Spinal cord (tissue), 9 donors: ENCODE measurements at regions not wholly inside any gene's neighbourhood (a gene's known extent, or its start where the extent isn't known, plus 50 kb on each side); places are given as distances from the start of the nearest gene placed in this dataset.
"Not testable (repeated sequence)": the region's sequence is repeated elsewhere in the genome, so short reads cannot be mapped to it uniquely, and the experiment has no call there.

Experiments
- DNase-seq, 6 donors: peaks; one replicate each; pipeline versions ENCODE4 v3.0.0 to v3.0.0-alpha.2; 2013 to 2015; ENCODE audit warnings: low spot score in 6 of 6, low read depth in 4 of 6
- H3K27ac ChIP-seq: one replicate; pipeline ENCODE4 v1.5.1; 2013; ENCODE audit warnings: low read depth, low read length, control low read depth
- H3K27me3 ChIP-seq: one replicate; pipeline ENCODE4 v1.6.1; 2013; ENCODE audit warnings: low read length; ENCODE audit not compliant: control insufficient read depth, insufficient read depth
- H3K36me3 ChIP-seq: one replicate; pipeline ENCODE4 v1.6.1; 2013; ENCODE audit warnings: low read length; ENCODE audit not compliant: control insufficient read depth, insufficient read depth
- H3K4me1 ChIP-seq: one replicate; pipeline ENCODE4 v1.6.1; 2013; ENCODE audit warnings: low read length; ENCODE audit not compliant: control insufficient read depth, insufficient read depth
- H3K4me3 ChIP-seq: one replicate; pipeline ENCODE4 v1.5.1; 2013; ENCODE audit warnings: low read depth, low read length, control low read depth
- H3K9me3 ChIP-seq: one replicate; pipeline ENCODE4 v1.6.1; 2013; ENCODE audit warnings: low read length; ENCODE audit not compliant: control insufficient read depth, insufficient read depth
- WGBS: methylation state at CpG from one replicate; pipeline ENCODE4 v1.1.5; 2013; ENCODE audit warnings: missing lambda C conversion rate; ENCODE audit not compliant: insufficient coverage; 5-methylcytosine and 5-hydroxymethylcytosine counted together
- donor health status: healthy.

DNA sequence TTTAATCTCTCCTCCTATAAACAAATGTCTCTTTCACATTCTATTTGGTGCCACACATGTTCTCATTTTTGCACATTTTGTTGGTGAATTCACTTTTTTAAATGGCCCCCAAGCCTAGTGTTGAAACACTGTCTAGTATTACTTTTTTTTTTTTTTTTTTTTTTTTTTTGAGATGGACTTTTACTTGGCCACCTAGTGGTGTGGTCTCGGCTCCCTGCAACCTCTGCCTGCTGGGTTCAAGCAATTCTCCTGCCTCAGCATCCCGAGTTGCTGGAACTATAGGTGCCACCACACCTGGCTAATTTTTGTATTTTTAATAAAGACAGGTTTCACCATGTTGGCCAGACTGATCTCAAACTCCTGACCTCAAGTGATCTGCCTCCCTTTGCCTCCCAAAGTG, 273.8 kb upstream of the SLC14A2 start:
- Histone ChIP-seq H3K4me1 (no peaks in the 10 kb centered on the region), H3K27me3 (no peaks in the 10 kb centered on the region), H3K27ac (no peak overlapping the region), H3K4me3 (no peak overlapping the region), H3K9me3 (no peaks in the 10 kb centered on the region), H3K36me3 (no peaks in the 10 kb centered on the region)
- DNase-seq: no peak
- WGBS: no CpG with 5 or more reads among the region's 2 CpGs

DNA sequence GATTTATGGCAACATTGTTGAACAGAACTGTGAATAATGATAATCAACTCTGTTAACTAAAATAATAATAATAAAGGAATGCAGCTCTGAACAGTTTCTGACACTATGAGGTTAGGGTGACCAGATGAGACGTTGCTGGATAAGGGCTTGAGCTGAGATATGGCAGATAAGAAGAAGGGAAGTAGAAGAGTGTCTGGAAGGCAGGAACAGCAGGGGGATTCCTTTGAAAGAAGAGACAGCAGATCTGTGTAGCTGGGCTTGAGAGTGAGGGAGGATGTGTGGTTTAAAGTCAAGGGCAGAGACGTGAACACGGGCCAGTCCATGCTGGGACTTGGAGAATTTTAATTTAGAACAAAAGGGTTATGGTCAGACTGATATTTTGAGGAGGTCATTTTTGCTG, 273.1 kb upstream of the SLC14A2 start:
- no peaks in the 10 kb centered on the region for H3K9me3 ChIP-seq
- H3K36me3 ChIP-seq: no peaks in the 10 kb centered on the region
- no peak for DNase-seq
- no peak overlapping the region for H3K4me3 ChIP-seq
- no peak overlapping the region for H3K27ac ChIP-seq
- H3K4me1 ChIP-seq: no peaks in the 10 kb centered on the region
- 73% methylated on average over 3 of the region's 3 CpGs for WGBS
- H3K27me3 ChIP-seq: no peaks in the 10 kb centered on the region

DNA sequence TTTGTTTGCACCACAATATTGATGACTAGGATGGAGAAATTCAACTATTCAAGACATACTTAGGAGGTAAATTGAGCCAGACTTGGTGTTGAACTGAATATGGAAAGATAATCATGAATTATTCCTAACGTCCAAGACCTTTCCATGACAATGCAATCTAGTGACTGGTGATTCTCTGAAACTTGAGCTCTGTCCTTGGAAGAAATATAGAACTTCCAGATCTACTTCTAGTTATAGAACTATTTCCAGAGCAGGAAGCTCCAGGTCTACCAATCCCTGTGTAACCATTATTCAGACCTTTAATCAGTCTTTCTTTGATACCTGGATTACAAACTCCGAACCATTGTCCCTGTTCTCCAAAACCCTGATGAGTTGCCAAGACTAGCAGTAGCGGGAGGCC, 272.6 kb upstream of the SLC14A2 start:
- H3K27ac ChIP-seq: no peak overlapping the region
- H3K36me3 ChIP-seq: no peaks in the 10 kb centered on the region
- DNase-seq: no peak
- no peaks in the 10 kb centered on the region for H3K4me1 ChIP-seq
- no peak overlapping the region for H3K4me3 ChIP-seq
- no peaks in the 10 kb centered on the region for H3K9me3 ChIP-seq
- WGBS: 94% methylated on average over 2 of the region's 3 CpGs
- H3K27me3 ChIP-seq: no peaks in the 10 kb centered on the region

DNA sequence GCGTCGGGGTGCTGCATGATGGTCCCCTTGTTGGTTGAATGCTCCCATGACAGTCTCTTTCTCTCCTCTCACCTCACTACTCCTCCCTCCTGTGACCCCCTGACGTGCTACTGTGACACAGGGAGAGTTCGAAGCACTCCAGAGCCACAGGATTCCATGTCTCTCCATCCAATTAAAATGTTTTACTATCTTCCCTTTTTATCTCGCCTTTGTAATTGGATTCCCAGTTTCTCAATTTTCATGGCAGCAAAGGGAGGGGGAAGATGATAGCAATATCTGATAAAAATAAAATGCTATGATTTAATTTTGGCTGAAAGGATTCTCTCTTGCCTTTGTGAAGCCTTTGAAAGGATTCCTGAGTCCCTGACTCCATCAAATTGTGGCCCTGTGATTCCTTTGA, 271.9 kb upstream of the SLC14A2 start:
- no peak overlapping the region for H3K4me3 ChIP-seq
- H3K4me1 ChIP-seq: no peaks in the 10 kb centered on the region
- WGBS: 63% methylated on average over 4 of the region's 5 CpGs
- H3K9me3 ChIP-seq: no peaks in the 10 kb centered on the region
- H3K36me3 ChIP-seq: no peaks in the 10 kb centered on the region
- no peak for DNase-seq
- no peaks in the 10 kb centered on the region for H3K27me3 ChIP-seq
- H3K27ac ChIP-seq: no peak overlapping the region

DNA sequence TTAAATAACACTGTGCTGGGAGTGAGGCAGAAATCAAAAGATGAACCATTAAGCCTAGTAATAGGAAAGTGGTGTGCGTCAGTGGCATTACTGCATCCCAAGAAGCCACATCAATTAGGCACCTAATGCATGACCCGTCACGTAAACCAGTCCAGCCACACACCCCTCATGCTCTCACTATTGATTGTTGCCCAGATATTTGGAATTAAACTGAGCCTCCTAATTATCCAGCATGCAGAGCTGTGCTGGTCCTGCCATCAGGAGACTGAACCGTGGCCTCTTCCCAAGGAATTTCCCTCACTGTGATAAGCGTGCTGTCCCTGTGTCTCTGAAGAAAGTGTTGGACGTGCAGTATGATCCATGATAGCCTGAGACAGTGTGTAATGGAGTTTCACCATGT, 270.6 kb upstream of the SLC14A2 start:
- H3K4me3 ChIP-seq, H3K36me3 ChIP-seq, H3K4me1 ChIP-seq, H3K27me3 ChIP-seq, H3K27ac ChIP-seq, DNase-seq, H3K9me3 ChIP-seq: not testable (repeated sequence)
- 100% methylated on average over 5 of the region's 6 CpGs for WGBS

DNA sequence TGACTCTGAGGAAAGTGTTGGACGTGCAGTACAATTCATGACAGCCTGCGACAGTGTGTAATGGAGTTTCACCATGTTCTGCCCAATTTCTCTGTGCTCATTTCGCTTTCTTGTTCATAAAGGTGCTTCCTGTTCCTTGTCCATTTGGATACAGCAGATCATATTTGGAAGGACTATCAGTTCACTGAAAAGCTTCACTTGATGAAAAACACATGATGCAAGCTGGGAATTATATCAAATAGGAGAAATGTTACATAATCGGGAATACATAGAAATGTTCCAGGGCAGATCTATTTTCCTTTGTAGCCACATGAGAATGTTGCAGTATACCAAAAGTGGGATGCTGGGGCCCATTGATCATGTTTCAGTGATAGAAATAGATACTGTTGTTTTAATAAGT, 266.3 kb upstream of the SLC14A2 start:
- Histone ChIP-seq H3K4me3 (no peak overlapping the region), H3K27me3 (no peaks in the 10 kb centered on the region), H3K9me3 (no peaks in the 10 kb centered on the region), H3K4me1 (no peaks in the 10 kb centered on the region), H3K27ac (no peak overlapping the region), H3K36me3 (no peaks in the 10 kb centered on the region)
- no peak for DNase-seq
- 85% methylated on average over 3 of the region's 4 CpGs for WGBS

DNA sequence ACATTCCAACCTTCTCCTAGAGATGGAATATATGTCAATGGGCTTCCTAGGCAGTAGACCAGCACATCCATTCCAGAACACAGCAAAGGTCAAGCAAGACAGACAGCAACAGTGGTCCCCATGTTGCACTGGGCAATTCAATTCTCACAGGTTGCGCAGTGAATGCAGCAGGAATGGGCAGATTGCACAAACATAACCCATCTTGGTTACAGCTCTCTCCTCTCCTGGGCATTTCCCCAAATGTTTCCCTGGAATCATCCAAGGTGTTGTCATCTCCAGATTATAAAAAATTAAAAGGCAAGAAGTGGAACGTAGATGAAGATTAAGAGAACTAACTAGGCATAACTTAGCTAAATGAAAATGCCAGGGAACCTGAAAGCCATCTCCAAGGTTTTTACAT, 265.8 kb upstream of the SLC14A2 start:
- Histone ChIP-seq H3K4me1 (no peaks in the 10 kb centered on the region), H3K4me3 (no peak overlapping the region), H3K36me3 (no peaks in the 10 kb centered on the region), H3K27ac (no peak overlapping the region), H3K9me3 (no peaks in the 10 kb centered on the region), H3K27me3 (no peaks in the 10 kb centered on the region)
- WGBS: 100% methylated on average over 1 of the region's 2 CpGs
- no peak for DNase-seq

DNA sequence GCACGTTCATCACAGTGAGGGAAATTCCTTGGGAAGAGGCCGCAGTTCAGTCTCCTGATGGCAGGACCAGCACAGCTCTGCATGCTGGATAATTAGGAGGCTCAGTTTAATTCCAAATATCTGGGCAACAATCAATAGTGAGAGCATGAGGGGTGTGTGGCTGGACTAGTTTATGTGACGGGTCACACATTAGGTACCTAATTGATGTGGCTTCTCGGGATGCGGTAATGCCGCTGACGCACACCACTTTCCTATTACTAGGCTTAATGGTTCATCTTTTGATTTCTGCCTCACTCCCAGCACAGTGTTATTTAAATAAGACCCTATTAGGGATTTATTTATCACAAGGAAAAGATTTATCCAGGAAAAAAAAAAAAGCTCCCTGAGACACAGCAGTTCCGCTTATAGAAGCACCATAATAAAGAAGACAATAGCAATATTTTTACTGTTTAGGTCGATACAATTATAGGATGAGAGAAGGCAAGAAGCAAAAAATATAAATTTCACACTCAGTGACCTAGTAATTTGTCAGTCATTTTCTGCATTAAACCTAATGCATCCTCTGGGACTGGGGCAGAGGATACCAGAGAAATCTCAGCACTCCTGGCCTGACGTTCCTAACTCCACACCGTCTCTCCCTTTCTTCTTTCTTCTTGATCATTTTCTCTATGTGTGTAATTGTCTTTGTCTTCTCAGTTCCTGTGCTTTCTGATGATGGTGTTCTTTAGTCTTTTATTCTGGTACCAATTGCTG, 264.7 kb upstream of the SLC14A2 start:
- Histone ChIP-seq H3K9me3 (no peaks in the 10 kb centered on the region), H3K4me1 (no peaks in the 10 kb centered on the region), H3K27ac (no peak overlapping the region), H3K36me3 (no peaks in the 10 kb centered on the region), H3K4me3 (no peak overlapping the region), H3K27me3 (no peaks in the 10 kb centered on the region)
- DNase-seq: peak in 1 of 6 donors; percentile 54
- no CpG with 5 or more reads among the region's 11 CpGs for WGBS

DNA sequence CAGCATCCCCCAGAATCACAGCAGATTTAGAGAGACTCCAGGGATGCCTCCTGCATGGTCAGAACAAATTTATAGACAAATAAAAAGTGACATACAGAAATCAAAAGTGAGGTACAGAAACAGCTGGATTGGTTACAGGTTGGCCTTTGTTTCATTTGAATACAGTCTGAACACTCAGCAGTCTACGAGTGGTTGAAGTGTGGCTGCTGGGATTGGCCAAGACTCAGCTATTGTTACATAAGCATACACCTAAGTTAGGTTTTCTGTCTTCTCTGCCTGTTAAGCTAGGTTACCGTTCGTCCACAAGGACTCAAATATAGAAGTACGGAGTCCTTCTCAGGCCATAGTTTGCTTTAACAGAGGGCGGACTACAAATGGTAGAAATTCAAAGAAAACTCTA, 262.4 kb upstream of the SLC14A2 start:
- no peak for DNase-seq
- no peak overlapping the region for H3K27ac ChIP-seq
- H3K4me3 ChIP-seq: no peak overlapping the region
- WGBS: no CpG with 5 or more reads among the region's 5 CpGs
- H3K27me3 ChIP-seq: no peaks in the 10 kb centered on the region
- H3K4me1 ChIP-seq: no peaks in the 10 kb centered on the region
- no peaks in the 10 kb centered on the region for H3K36me3 ChIP-seq
- no peaks in the 10 kb centered on the region for H3K9me3 ChIP-seq

DNA sequence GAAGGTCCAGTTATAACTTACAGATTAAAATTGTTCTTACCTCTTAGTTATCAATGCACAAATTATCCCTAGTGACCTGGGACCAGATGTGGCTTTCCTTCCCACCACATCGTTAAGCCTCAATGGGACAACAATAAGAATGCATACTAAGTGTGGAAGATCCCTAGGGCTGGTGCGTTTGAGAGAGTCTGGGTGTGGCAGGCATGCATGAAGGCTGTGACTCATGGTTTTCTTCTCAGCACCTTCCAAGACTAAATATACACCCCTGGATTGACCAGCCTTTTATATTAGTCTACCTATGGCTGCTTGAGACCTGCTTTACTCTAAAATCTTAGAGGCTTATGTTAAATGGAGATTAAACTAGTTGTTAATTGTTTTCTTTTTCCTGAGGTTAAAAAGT, 261.7 kb upstream of the SLC14A2 start:
- WGBS: no CpG with 5 or more reads among the region's 2 CpGs
- Histone ChIP-seq H3K4me3 (no peak overlapping the region), H3K9me3 (no peaks in the 10 kb centered on the region), H3K4me1 (no peaks in the 10 kb centered on the region), H3K36me3 (no peaks in the 10 kb centered on the region), H3K27ac (no peak overlapping the region), H3K27me3 (no peaks in the 10 kb centered on the region)
- DNase-seq: no peak
